WI38 (cell line): ENCODE measurements at regions not wholly inside any gene's neighbourhood (a gene's known extent, or its start where the extent isn't known, plus 50 kb on each side); places are given as distances from the start of the nearest gene placed in this dataset.

Experiments
- H3K4me3 ChIP-seq: 2 replicates; pipeline ENCODE4 v1.5.1; 2011; ENCODE audit warnings: low read depth, mild to moderate bottlenecking, control low read depth, low read length
- CTCF ChIP-seq: IDR thresholded peaks from 2 replicates; pipeline ENCODE4 v1.5.1; 2012; ENCODE audit warnings: low read depth, mild to moderate bottlenecking, control low read depth, low read length

GRCh38 chr16:9309844-9310243, 218.4 kb downstream of the HAPSTR1 start:
- H3K4me3 ChIP-seq: no peak overlapping the region
- no peak for TF ChIP-seq CTCF

- H3K4me3 ChIP-seq: no peak overlapping the region
- no peak for TF ChIP-seq CTCF
These were observed 220.0 kb downstream of the HAPSTR1 start for GRCh38 chr16:9311303-9311954.

- no peak for TF ChIP-seq CTCF
- H3K4me3 ChIP-seq: no peak overlapping the region
These were observed 224.6 kb downstream of the HAPSTR1 start for GRCh38 chr16:9316008-9316407.

GRCh38 chr16:9316615-9317014, 225.2 kb downstream of the HAPSTR1 start:
- TF ChIP-seq CTCF: no peak
- H3K4me3 ChIP-seq: no peak overlapping the region

GRCh38 chr16:9318764-9319163, 227.3 kb downstream of the HAPSTR1 start:
- no peak for TF ChIP-seq CTCF
- no peak overlapping the region for H3K4me3 ChIP-seq

- no peak overlapping the region for H3K4me3 ChIP-seq
- no peak for TF ChIP-seq CTCF
These were observed 231.3 kb downstream of the HAPSTR1 start for GRCh38 chr16:9322769-9323168.

GRCh38 chr16:9323170-9323569, 231.7 kb downstream of the HAPSTR1 start:
- no peak for TF ChIP-seq CTCF
- H3K4me3 ChIP-seq: no peak overlapping the region
